ENCODE measurements at regions not wholly inside any gene's neighbourhood (a gene's known extent, or its start where the extent isn't known, plus 50 kb on each side); places are given as distances from the start of the nearest gene placed in this dataset.

GRCh38 chr3:88957711-88958439, 149.5 kb upstream of the EPHA3 start:
- no peak overlapping the region for H3K4me3 Mint-ChIP-seq
- H3K27me3 Mint-ChIP-seq (ENCODE audit: low read depth): no peaks in the 10 kb centered on the region
- no peaks in the 10 kb centered on the region for H3K4me1 Mint-ChIP-seq
- H3K9me3 Mint-ChIP-seq: no peaks in the 10 kb centered on the region
- no peak for TF ChIP-seq CTCF (conservative IDR thresholded peaks at IDR 0.05)
- H3K27ac Mint-ChIP-seq (ENCODE audit: unreplicated experiment): peak overlapping the region; percentile 23
- no peak for DNase-seq (ENCODE audit: low read depth, low spot score)
- H3K36me3 Mint-ChIP-seq (ENCODE audit: low read depth): no peaks in the 10 kb centered on the region

GRCh38 chr3:88960019-88960418, 147.4 kb upstream of the EPHA3 start:
- Mint-ChIP-seq H3K9me3 (no peaks in the 10 kb centered on the region), H3K36me3 (ENCODE audit: low read depth) (no peaks in the 10 kb centered on the region), H3K4me3 (no peak overlapping the region), H3K4me1 (no peaks in the 10 kb centered on the region), H3K27me3 (ENCODE audit: low read depth) (no peaks in the 10 kb centered on the region), H3K27ac (ENCODE audit: unreplicated experiment) (no peak overlapping the region)
- no peak for DNase-seq (ENCODE audit: low read depth, low spot score)
- TF ChIP-seq CTCF (conservative IDR thresholded peaks at IDR 0.05): no peak

- H3K9me3 Mint-ChIP-seq: no peaks in the 10 kb centered on the region
- no peak for TF ChIP-seq CTCF (conservative IDR thresholded peaks at IDR 0.05)
- H3K27ac Mint-ChIP-seq (ENCODE audit: unreplicated experiment): no peak overlapping the region
- no peaks in the 10 kb centered on the region for H3K4me1 Mint-ChIP-seq
- no peak overlapping the region for H3K4me3 Mint-ChIP-seq
- no peaks in the 10 kb centered on the region for H3K27me3 Mint-ChIP-seq (ENCODE audit: low read depth)
- DNase-seq (ENCODE audit: low read depth, low spot score): no peak
- H3K36me3 Mint-ChIP-seq (ENCODE audit: low read depth): no peaks in the 10 kb centered on the region
These were observed 144.4 kb upstream of the EPHA3 start for GRCh38 chr3:88963003-88963402.

GRCh38 chr3:88979760-88980159, 127.7 kb upstream of the EPHA3 start:
- peaks cover 5% of the 10 kb centered on the region for H3K9me3 Mint-ChIP-seq
- no peaks in the 10 kb centered on the region for H3K36me3 Mint-ChIP-seq (ENCODE audit: low read depth)
- no peak for DNase-seq (ENCODE audit: low read depth, low spot score)
- no peak overlapping the region for H3K4me3 Mint-ChIP-seq
- H3K27me3 Mint-ChIP-seq (ENCODE audit: low read depth): no peaks in the 10 kb centered on the region
- no peaks in the 10 kb centered on the region for H3K4me1 Mint-ChIP-seq
- no peak for TF ChIP-seq CTCF (conservative IDR thresholded peaks at IDR 0.05)
- H3K27ac Mint-ChIP-seq (ENCODE audit: unreplicated experiment): no peak overlapping the region

GRCh38 chr3:88983458-88983857, 124.0 kb upstream of the EPHA3 start:
- no peaks in the 10 kb centered on the region for H3K9me3 Mint-ChIP-seq
- H3K4me3 Mint-ChIP-seq: no peak overlapping the region
- TF ChIP-seq CTCF (conservative IDR thresholded peaks at IDR 0.05): no peak
- no peaks in the 10 kb centered on the region for H3K4me1 Mint-ChIP-seq
- no peak for DNase-seq (ENCODE audit: low read depth, low spot score)
- H3K27ac Mint-ChIP-seq (ENCODE audit: unreplicated experiment): no peak overlapping the region
- no peaks in the 10 kb centered on the region for H3K27me3 Mint-ChIP-seq (ENCODE audit: low read depth)
- H3K36me3 Mint-ChIP-seq (ENCODE audit: low read depth): no peaks in the 10 kb centered on the region

Measured in neural crest cell (in vitro differentiated cells).